ENCODE measurements at regions not wholly inside any gene's neighbourhood (a gene's known extent, or its start where the extent isn't known, plus 50 kb on each side); places are given as distances from the start of the nearest gene placed in this dataset.

- TF ChIP-seq JUND (IDR thresholded peaks at IDR 0.05) = no peak
- no peak for TF ChIP-seq RAD21 (IDR thresholded peaks at IDR 0.05; ENCODE audit: low read length)
- no peak for TF ChIP-seq CTCF (IDR thresholded peaks at IDR 0.05)
- no peak for TF ChIP-seq EP300 (IDR thresholded peaks at IDR 0.05; ENCODE audit: borderline replicate concordance in 1 of 2, low read depth in 1 of 2, low read length in 1 of 2)
- no peak for TF ChIP-seq TAF1 (IDR thresholded peaks at IDR 0.05; ENCODE audit: borderline replicate concordance, low read depth, low read length)
- no peak for TF ChIP-seq EZH2phosphoT487 (IDR thresholded peaks at IDR 0.05; ENCODE audit: borderline replicate concordance, low read depth)
- TF ChIP-seq MAX (IDR thresholded peaks at IDR 0.05; ENCODE audit: low read depth) = no peak
- no peak for TF ChIP-seq FOXJ3 (CRISPR knock-in tag; IDR thresholded peaks at IDR 0.05)
- no peak for TF ChIP-seq FOXM1 (IDR thresholded peaks at IDR 0.05; ENCODE audit: low read depth)
- no peak for TF ChIP-seq RFX5 (IDR thresholded peaks at IDR 0.05; ENCODE audit: low read length)
- TF ChIP-seq NFIC (IDR thresholded peaks at IDR 0.05; ENCODE audit: borderline replicate concordance) = no peak
- TF ChIP-seq NRF1 (IDR thresholded peaks at IDR 0.05; ENCODE audit: low read depth, low read length) = no peak
- no peak for TF ChIP-seq YY1 (IDR thresholded peaks at IDR 0.05; ENCODE audit: low read depth)
Observed at GRCh38 chrX:116246261-116246660, 75.7 kb downstream of the AGTR2 start.

All from SK-N-SH (cell line).